HG02763 (cell line): ENCODE measurements at regions not wholly inside any gene's neighbourhood (a gene's known extent, or its start where the extent isn't known, plus 50 kb on each side); places are given as distances from the start of the nearest gene placed in this dataset.

ENCODE experiments used
- ATAC-seq: cut with Tn5 transposase; IDR thresholded peaks from one replicate; pipeline ENCODE4 v1.9.1; 2021; ENCODE audit warnings: mild to moderate bottlenecking, moderate library complexity; ENCODE audit not compliant: unreplicated experiment

GRCh38 chr19:28289295-28290063, 923.5 kb downstream of the UQCRFS1 start:
- ATAC-seq, result no peak

GRCh38 chr19:28288572-28289264, 924.2 kb downstream of the UQCRFS1 start:
- no peak for ATAC-seq

- no peak for ATAC-seq
Measured at GRCh38 chr19:28285917-28286316, 927.0 kb downstream of the UQCRFS1 start.

GRCh38 chr19:28285078-28285477, 927.9 kb downstream of the UQCRFS1 start:
- no peak for ATAC-seq

GRCh38 chr19:28284389-28284788, 928.6 kb downstream of the UQCRFS1 start:
- no peak for ATAC-seq

GRCh38 chr19:28283592-28283991, 929.4 kb downstream of the UQCRFS1 start:
- no peak for ATAC-seq

GRCh38 chr19:28281676-28282075, 931.3 kb downstream of the UQCRFS1 start:
- ATAC-seq, result no peak

GRCh38 chr19:28264556-28264955, 948.4 kb downstream of the UQCRFS1 start:
- no peak for ATAC-seq

GRCh38 chr19:28258829-28259228, 954.1 kb downstream of the UQCRFS1 start:
- ATAC-seq, result no peak

- no peak for ATAC-seq
Measured at GRCh38 chr19:28257396-28257795, 955.6 kb downstream of the UQCRFS1 start.

GRCh38 chr19:28247243-28247642, 965.7 kb downstream of the UQCRFS1 start:
- no peak for ATAC-seq

- ATAC-seq, result no peak
Measured at GRCh38 chr19:28245937-28246336, 967.0 kb downstream of the UQCRFS1 start.

GRCh38 chr19:28244966-28245365, 968.0 kb downstream of the UQCRFS1 start:
- no peak for ATAC-seq

GRCh38 chr19:28242317-28242927, 970.5 kb downstream of the UQCRFS1 start:
- no peak for ATAC-seq

GRCh38 chr19:28239270-28239669, 973.7 kb downstream of the UQCRFS1 start:
- no peak for ATAC-seq

GRCh38 chr19:28238270-28238820, 974.6 kb downstream of the UQCRFS1 start:
- ATAC-seq, result no peak

- ATAC-seq, result no peak
Measured at GRCh38 chr19:28235606-28236125, 977.3 kb downstream of the UQCRFS1 start.

GRCh38 chr19:28234637-28235036, 978.3 kb downstream of the UQCRFS1 start:
- no peak for ATAC-seq

GRCh38 chr19:28228854-28229253, 984.1 kb downstream of the UQCRFS1 start:
- no peak for ATAC-seq

- no peak for ATAC-seq
Measured at GRCh38 chr19:28224441-28224840, 988.5 kb downstream of the UQCRFS1 start.

GRCh38 chr19:28221736-28222135, 991.2 kb downstream of the UQCRFS1 start:
- ATAC-seq, result no peak
